Activated T-helper 2 cell treated with anti-CD3 and anti-CD28 coated beads, Interferon-gamma antibody, Interleukin-2, Interleukin-4, amounts not matched to agents 10 μg/mL and 5 μg/mL and 100 μg/mL, durations not matched to agents 14 hours and 24 hours and 36 hours (primary cell): ENCODE measurements at regions not wholly inside any gene's neighbourhood (a gene's known extent, or its start where the extent isn't known, plus 50 kb on each side); places are given as distances from the start of the nearest gene placed in this dataset.

ENCODE experiments used
- DNase-seq: peaks from one replicate; pipeline ENCODE4 v3.0.0; 2021; ENCODE audit warnings: low spot score
- H3K27ac Mint-ChIP-seq: one replicate; pipeline ENCODE4 v1.8.0; 2021; ENCODE audit warnings: mixed read lengths
- H3K27me3 Mint-ChIP-seq: one replicate; pipeline ENCODE4 v1.8.0; 2021; ENCODE audit warnings: low read depth, mixed read lengths
- H3K36me3 Mint-ChIP-seq: one replicate; pipeline ENCODE4 v1.8.0; 2021; ENCODE audit warnings: low read depth, mixed read lengths
- H3K4me1 Mint-ChIP-seq: one replicate; pipeline ENCODE4 v1.8.0; 2021; ENCODE audit warnings: low read depth, mixed read lengths
- H3K4me3 Mint-ChIP-seq: one replicate; pipeline ENCODE4 v1.8.0; 2021; ENCODE audit warnings: low read depth, mild to moderate bottlenecking, moderate library complexity, mixed read lengths
- H3K9me3 Mint-ChIP-seq: one replicate; pipeline ENCODE4 v1.8.0; 2021; ENCODE audit warnings: mixed read lengths
- intact Hi-C: fragments of 100-400 bp; cut with micrococcal nuclease; formaldehyde crosslinking; loops from one replicate; pipeline ENCODE4 v1.15.1; 2023

GRCh38 chr1:47646676-47647075 lies 208.8 kb downstream of the FOXD2 start:
- Mint-ChIP-seq H3K27me3 (peaks cover 4% of the 10 kb centered on the region), H3K36me3 (no peaks in the 10 kb centered on the region), H3K9me3 (no peaks in the 10 kb centered on the region), H3K4me3 (no peak overlapping the region), H3K4me1 (no peaks in the 10 kb centered on the region), H3K27ac (no peak overlapping the region)
- no peak for DNase-seq
- intact Hi-C loops: no loop called here

GRCh38 chr1:47647327-47647845 lies 209.5 kb downstream of the FOXD2 start:
- Mint-ChIP-seq H3K27ac (no peak overlapping the region), H3K4me3 (no peak overlapping the region), H3K9me3 (no peaks in the 10 kb centered on the region), H3K4me1 (no peaks in the 10 kb centered on the region), H3K27me3 (peaks cover 4% of the 10 kb centered on the region), H3K36me3 (no peaks in the 10 kb centered on the region)
- no peak for DNase-seq
- intact Hi-C loops: no loop called here

- DNase-seq: no peak
- peaks cover 4% of the 10 kb centered on the region for H3K27me3 Mint-ChIP-seq
- intact Hi-C loops: no loop called here
- H3K27ac Mint-ChIP-seq: no peak overlapping the region
- no peaks in the 10 kb centered on the region for H3K36me3 Mint-ChIP-seq
- no peaks in the 10 kb centered on the region for H3K9me3 Mint-ChIP-seq
- no peaks in the 10 kb centered on the region for H3K4me1 Mint-ChIP-seq
- H3K4me3 Mint-ChIP-seq: no peak overlapping the region
These were observed 212.4 kb downstream of the FOXD2 start for GRCh38 chr1:47650205-47650604.

GRCh38 chr1:47650611-47651010 lies 212.8 kb downstream of the FOXD2 start:
- H3K9me3 Mint-ChIP-seq: no peaks in the 10 kb centered on the region
- intact Hi-C loops: no loop called here
- DNase-seq: no peak

GRCh38 chr1:47651311-47652089 lies 213.7 kb downstream of the FOXD2 start:
- intact Hi-C loops: no loop called here
- Mint-ChIP-seq H3K27ac (no peak overlapping the region), H3K27me3 (no peaks in the 10 kb centered on the region), H3K9me3 (no peaks in the 10 kb centered on the region), H3K36me3 (no peaks in the 10 kb centered on the region), H3K4me3 (no peak overlapping the region), H3K4me1 (no peaks in the 10 kb centered on the region)
- DNase-seq: no peak

More at GRCh38 chr1:47650611-47651010, 212.8 kb downstream of the FOXD2 start:
- H3K4me1 Mint-ChIP-seq: no peaks in the 10 kb centered on the region
- H3K36me3 Mint-ChIP-seq: no peaks in the 10 kb centered on the region
- H3K27ac Mint-ChIP-seq: no peak overlapping the region
- peaks cover under 1% of the 10 kb centered on the region for H3K27me3 Mint-ChIP-seq
- H3K4me3 Mint-ChIP-seq: no peak overlapping the region

- DNase-seq: no peak
- no peaks in the 10 kb centered on the region for H3K36me3 Mint-ChIP-seq
- no peaks in the 10 kb centered on the region for H3K9me3 Mint-ChIP-seq
- H3K27ac Mint-ChIP-seq: no peak overlapping the region
- no peaks in the 10 kb centered on the region for H3K4me1 Mint-ChIP-seq
- intact Hi-C loops: no loop called here
- peaks cover 1% of the 10 kb centered on the region for H3K27me3 Mint-ChIP-seq
- H3K4me3 Mint-ChIP-seq: no peak overlapping the region
These were observed 217.9 kb downstream of the FOXD2 start for GRCh38 chr1:47655521-47656300.

GRCh38 chr1:47656719-47657685 lies 219.2 kb downstream of the FOXD2 start:
- Mint-ChIP-seq H3K27me3 (peaks cover 1% of the 10 kb centered on the region), H3K9me3 (no peaks in the 10 kb centered on the region), H3K4me3 (no peak overlapping the region), H3K27ac (no peak overlapping the region), H3K36me3 (no peaks in the 10 kb centered on the region), H3K4me1 (no peaks in the 10 kb centered on the region)
- intact Hi-C loops: no loop called here
- DNase-seq: no peak

GRCh38 chr1:47658161-47658920 lies 220.5 kb downstream of the FOXD2 start:
- Mint-ChIP-seq H3K4me3 (no peak overlapping the region), H3K9me3 (no peaks in the 10 kb centered on the region), H3K4me1 (peaks cover 6% of the 10 kb centered on the region), H3K27ac (no peak overlapping the region), H3K36me3 (no peaks in the 10 kb centered on the region), H3K27me3 (peaks cover 3% of the 10 kb centered on the region)
- intact Hi-C loops: no loop called here
- no peak for DNase-seq

- no peak for DNase-seq
- Mint-ChIP-seq H3K27ac (no peak overlapping the region), H3K36me3 (no peaks in the 10 kb centered on the region), H3K4me3 (no peak overlapping the region), H3K4me1 (peaks cover 11% of the 10 kb centered on the region), H3K9me3 (no peaks in the 10 kb centered on the region), H3K27me3 (peaks cover 6% of the 10 kb centered on the region)
- intact Hi-C loops: no loop called here
These were observed 221.3 kb downstream of the FOXD2 start for GRCh38 chr1:47659146-47659545.

- Mint-ChIP-seq H3K27ac (no peak overlapping the region), H3K27me3 (peaks cover 6% of the 10 kb centered on the region), H3K4me1 (peaks cover 11% of the 10 kb centered on the region), H3K36me3 (no peaks in the 10 kb centered on the region), H3K9me3 (no peaks in the 10 kb centered on the region), H3K4me3 (no peak overlapping the region)
- intact Hi-C loops: no loop called here
- no peak for DNase-seq
These were observed 222.8 kb downstream of the FOXD2 start for GRCh38 chr1:47660622-47661021.

GRCh38 chr1:47661040-47661439 lies 223.2 kb downstream of the FOXD2 start:
- Mint-ChIP-seq H3K9me3 (no peaks in the 10 kb centered on the region), H3K4me1 (peaks cover 11% of the 10 kb centered on the region), H3K27me3 (peaks cover 6% of the 10 kb centered on the region), H3K27ac (no peak overlapping the region), H3K36me3 (no peaks in the 10 kb centered on the region), H3K4me3 (no peak overlapping the region)
- intact Hi-C loops: no loop called here
- no peak for DNase-seq

GRCh38 chr1:47662068-47662467 lies 224.2 kb downstream of the FOXD2 start:
- Mint-ChIP-seq H3K4me1 (peaks cover 11% of the 10 kb centered on the region), H3K36me3 (no peaks in the 10 kb centered on the region), H3K27ac (no peak overlapping the region), H3K27me3 (peaks cover 6% of the 10 kb centered on the region), H3K4me3 (no peak overlapping the region), H3K9me3 (no peaks in the 10 kb centered on the region)
- intact Hi-C loops: no loop called here
- DNase-seq: no peak
